ENCODE measurements at regions not wholly inside any gene's neighbourhood (a gene's known extent, or its start where the extent isn't known, plus 50 kb on each side); places are given as distances from the start of the nearest gene placed in this dataset.

- ATAC-seq (ENCODE audit: insufficient read depth, low read depth) (no peak), DNase-seq (no peak)
- Histone ChIP-seq H3K27me3 (ENCODE audit: insufficient read depth, low read length, poor library complexity) (no peaks in the 10 kb centered on the region), H3K36me3 (ENCODE audit: insufficient read depth, low read length) (no peaks in the 10 kb centered on the region), H3K4me3 (ENCODE audit: low read depth in 1 of 2, low read length in 2 of 2) (no peak overlapping the region), H2AFZ (ENCODE audit: low read depth, low read length) (no peak overlapping the region), H3K4me2 (ENCODE audit: insufficient read depth, low read length) (no peak overlapping the region), H3K4me1 (ENCODE audit: insufficient read depth, low read length) (no peaks in the 10 kb centered on the region), H3K9ac (ENCODE audit: low read depth, low read length) (no peak overlapping the region), H3K9me3 (ENCODE audit: insufficient read depth, low read length, severe bottlenecking) (no peaks in the 10 kb centered on the region), H4K20me1 (ENCODE audit: insufficient read depth, low read length) (no peaks in the 10 kb centered on the region), H3K27ac (ENCODE audit: low read length) (no peak overlapping the region), H3K79me2 (ENCODE audit: insufficient read depth, low read length) (no peaks in the 10 kb centered on the region)
- TF ChIP-seq, protein P1, sequence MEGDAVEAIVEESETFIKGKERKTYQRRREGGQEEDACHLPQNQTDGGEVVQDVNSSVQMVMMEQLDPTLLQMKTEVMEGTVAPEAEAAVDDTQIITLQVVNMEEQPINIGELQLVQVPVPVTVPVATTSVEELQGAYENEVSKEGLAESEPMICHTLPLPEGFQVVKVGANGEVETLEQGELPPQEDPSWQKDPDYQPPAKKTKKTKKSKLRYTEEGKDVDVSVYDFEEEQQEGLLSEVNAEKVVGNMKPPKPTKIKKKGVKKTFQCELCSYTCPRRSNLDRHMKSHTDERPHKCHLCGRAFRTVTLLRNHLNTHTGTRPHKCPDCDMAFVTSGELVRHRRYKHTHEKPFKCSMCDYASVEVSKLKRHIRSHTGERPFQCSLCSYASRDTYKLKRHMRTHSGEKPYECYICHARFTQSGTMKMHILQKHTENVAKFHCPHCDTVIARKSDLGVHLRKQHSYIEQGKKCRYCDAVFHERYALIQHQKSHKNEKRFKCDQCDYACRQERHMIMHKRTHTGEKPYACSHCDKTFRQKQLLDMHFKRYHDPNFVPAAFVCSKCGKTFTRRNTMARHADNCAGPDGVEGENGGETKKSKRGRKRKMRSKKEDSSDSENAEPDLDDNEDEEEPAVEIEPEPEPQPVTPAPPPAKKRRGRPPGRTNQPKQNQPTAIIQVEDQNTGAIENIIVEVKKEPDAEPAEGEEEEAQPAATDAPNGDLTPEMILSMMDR (IDR thresholded peaks at IDR 0.05; ENCODE audit: borderline replicate concordance, extremely low read depth, low read length, poor library complexity, severe bottlenecking), result no peak
- TF ChIP-seq EZH2 (IDR thresholded peaks at IDR 0.05; ENCODE audit: borderline replicate concordance, low read depth, low read length, severe bottlenecking), result no peak
These were observed 287.0 kb upstream of the TMC3 start for GRCh38 chr15:81660976-81661375.

GRCh38 chr15:81653259-81653658 lies 279.2 kb upstream of the TMC3 start:
- H3K36me3 ChIP-seq (ENCODE audit: insufficient read depth, low read length), result no peaks in the 10 kb centered on the region
- ATAC-seq (ENCODE audit: insufficient read depth, low read depth) (no peak), DNase-seq (no peak)
- no peak overlapping the region for H3K27ac ChIP-seq (ENCODE audit: low read length)
- no peak overlapping the region for H3K9ac ChIP-seq (ENCODE audit: low read depth, low read length)
- H4K20me1 ChIP-seq (ENCODE audit: insufficient read depth, low read length), result no peaks in the 10 kb centered on the region
- peaks cover 4% of the 10 kb centered on the region for H3K9me3 ChIP-seq (ENCODE audit: insufficient read depth, low read length, severe bottlenecking)
- no peaks in the 10 kb centered on the region for H3K79me2 ChIP-seq (ENCODE audit: insufficient read depth, low read length)
- H2AFZ ChIP-seq (ENCODE audit: low read depth, low read length), result no peak overlapping the region
- no peaks in the 10 kb centered on the region for H3K4me1 ChIP-seq (ENCODE audit: insufficient read depth, low read length)
- H3K4me3 ChIP-seq (ENCODE audit: low read depth in 1 of 2, low read length in 2 of 2), result no peak overlapping the region
- H3K4me2 ChIP-seq (ENCODE audit: insufficient read depth, low read length), result no peak overlapping the region
- no peak for TF ChIP-seq EZH2 (IDR thresholded peaks at IDR 0.05; ENCODE audit: borderline replicate concordance, low read depth, low read length, severe bottlenecking)
- TF ChIP-seq, protein P1 (IDR thresholded peaks at IDR 0.05; ENCODE audit: borderline replicate concordance, extremely low read depth, low read length, poor library complexity, severe bottlenecking), result no peak
- H3K27me3 ChIP-seq (ENCODE audit: insufficient read depth, low read length, poor library complexity), result no peaks in the 10 kb centered on the region

- H3K9me3 ChIP-seq (ENCODE audit: insufficient read depth, low read length, severe bottlenecking), result no peaks in the 10 kb centered on the region
- no peaks in the 10 kb centered on the region for H3K27me3 ChIP-seq (ENCODE audit: insufficient read depth, low read length, poor library complexity)
- H3K9ac ChIP-seq (ENCODE audit: low read depth, low read length), result no peak overlapping the region
- H3K4me2 ChIP-seq (ENCODE audit: insufficient read depth, low read length), result no peak overlapping the region
- H3K27ac ChIP-seq (ENCODE audit: low read length), result no peak overlapping the region
- H3K4me3 ChIP-seq (ENCODE audit: low read depth in 1 of 2, low read length in 2 of 2), result no peak overlapping the region
- no peak for TF ChIP-seq EZH2 (IDR thresholded peaks at IDR 0.05; ENCODE audit: borderline replicate concordance, low read depth, low read length, severe bottlenecking)
- TF ChIP-seq, protein P1 (IDR thresholded peaks at IDR 0.05; ENCODE audit: borderline replicate concordance, extremely low read depth, low read length, poor library complexity, severe bottlenecking), result no peak
- H3K36me3 ChIP-seq (ENCODE audit: insufficient read depth, low read length), result no peaks in the 10 kb centered on the region
- H2AFZ ChIP-seq (ENCODE audit: low read depth, low read length), result no peak overlapping the region
- no peak for DNase-seq
- H3K4me1 ChIP-seq (ENCODE audit: insufficient read depth, low read length), result no peaks in the 10 kb centered on the region
- H4K20me1 ChIP-seq (ENCODE audit: insufficient read depth, low read length), result no peaks in the 10 kb centered on the region
- H3K79me2 ChIP-seq (ENCODE audit: insufficient read depth, low read length), result no peaks in the 10 kb centered on the region
- ATAC-seq (ENCODE audit: insufficient read depth, low read depth), result no peak
These were observed 271.5 kb upstream of the TMC3 start for GRCh38 chr15:81645470-81645869.

GRCh38 chr15:81643771-81644170 lies 269.8 kb upstream of the TMC3 start:
- Histone ChIP-seq H3K79me2 (ENCODE audit: insufficient read depth, low read length) (no peaks in the 10 kb centered on the region), H3K4me3 (ENCODE audit: low read depth in 1 of 2, low read length in 2 of 2) (no peak overlapping the region), H3K27ac (ENCODE audit: low read length) (no peak overlapping the region), H3K36me3 (ENCODE audit: insufficient read depth, low read length) (no peaks in the 10 kb centered on the region), H3K9ac (ENCODE audit: low read depth, low read length) (no peak overlapping the region), H3K4me2 (ENCODE audit: insufficient read depth, low read length) (no peak overlapping the region), H2AFZ (ENCODE audit: low read depth, low read length) (no peak overlapping the region), H3K4me1 (ENCODE audit: insufficient read depth, low read length) (no peaks in the 10 kb centered on the region), H3K9me3 (ENCODE audit: insufficient read depth, low read length, severe bottlenecking) (no peaks in the 10 kb centered on the region), H3K27me3 (ENCODE audit: insufficient read depth, low read length, poor library complexity) (no peaks in the 10 kb centered on the region), H4K20me1 (ENCODE audit: insufficient read depth, low read length) (no peaks in the 10 kb centered on the region)
- no peak for DNase-seq
- ATAC-seq (ENCODE audit: insufficient read depth, low read depth), result no peak
- TF ChIP-seq, protein P1 (IDR thresholded peaks at IDR 0.05; ENCODE audit: borderline replicate concordance, extremely low read depth, low read length, poor library complexity, severe bottlenecking), result no peak
- no peak for TF ChIP-seq EZH2 (IDR thresholded peaks at IDR 0.05; ENCODE audit: borderline replicate concordance, low read depth, low read length, severe bottlenecking)

Data from DND-41 (cell line).